ENCODE measurements at regions not wholly inside any gene's neighbourhood (a gene's known extent, or its start where the extent isn't known, plus 50 kb on each side); places are given as distances from the start of the nearest gene placed in this dataset.

DNA sequence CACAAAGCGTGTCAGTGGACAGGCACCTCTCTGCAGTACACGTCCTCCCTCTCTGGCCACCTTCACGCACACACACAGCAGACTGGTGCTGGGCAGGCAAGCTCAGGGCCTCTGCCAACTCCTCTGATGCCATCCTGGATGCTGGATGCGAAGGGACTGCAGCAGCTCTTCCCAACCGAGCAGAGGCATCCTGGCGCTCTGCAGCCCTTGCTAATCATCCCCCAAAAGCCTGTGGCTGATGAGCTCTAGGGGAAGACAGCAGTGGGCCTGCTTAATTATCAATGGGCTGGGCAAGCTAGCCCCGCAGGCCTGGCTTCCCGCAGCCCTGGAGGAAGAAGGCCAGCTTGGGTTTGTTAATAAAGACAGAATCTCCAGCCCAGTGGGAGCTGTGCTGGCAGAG is 71.3 kb upstream of the TEX51 start:
- no peak for DNase-seq (ENCODE audit: low spot score)

DNA sequence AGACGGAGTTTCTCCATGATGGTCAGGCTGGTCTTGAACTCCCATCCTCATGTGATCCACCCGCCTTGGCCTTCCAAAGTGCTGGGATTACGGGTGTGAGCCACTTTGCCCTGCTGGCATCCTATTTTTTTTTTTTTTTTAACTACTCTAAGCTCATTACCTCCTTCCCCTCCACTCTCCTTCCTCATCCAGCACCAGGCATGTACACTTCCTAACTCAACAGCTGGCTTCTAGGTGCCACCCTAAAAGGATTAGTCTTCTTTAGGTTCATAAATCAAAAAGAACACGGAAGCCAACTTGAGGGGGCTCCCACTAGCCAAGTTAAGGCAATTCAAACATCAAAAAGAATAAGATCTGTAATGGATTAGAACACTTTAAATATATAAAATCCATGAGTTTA is 70.6 kb upstream of the TEX51 start:
- DNase-seq (ENCODE audit: low spot score), result no peak

DNA sequence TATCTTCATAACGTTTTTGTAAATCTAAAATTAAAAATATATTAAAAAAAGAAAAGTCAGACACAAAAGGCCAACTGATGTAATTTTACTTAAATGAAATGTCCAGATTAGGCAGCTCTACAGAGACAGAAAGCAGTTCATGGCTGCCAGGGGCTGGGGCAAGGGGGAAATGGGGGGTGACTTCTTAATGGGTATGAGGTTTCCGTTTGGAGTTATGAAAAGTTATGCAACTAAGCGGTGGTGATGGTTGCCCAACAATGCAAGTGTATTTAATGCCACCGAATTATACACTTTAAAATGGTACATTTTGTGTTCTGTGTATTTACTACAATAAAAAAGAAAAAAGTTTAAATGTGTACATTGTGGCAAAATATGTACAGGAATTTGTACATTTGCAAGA is 70.2 kb upstream of the TEX51 start:
- no peak for DNase-seq (ENCODE audit: low spot score)

DNA sequence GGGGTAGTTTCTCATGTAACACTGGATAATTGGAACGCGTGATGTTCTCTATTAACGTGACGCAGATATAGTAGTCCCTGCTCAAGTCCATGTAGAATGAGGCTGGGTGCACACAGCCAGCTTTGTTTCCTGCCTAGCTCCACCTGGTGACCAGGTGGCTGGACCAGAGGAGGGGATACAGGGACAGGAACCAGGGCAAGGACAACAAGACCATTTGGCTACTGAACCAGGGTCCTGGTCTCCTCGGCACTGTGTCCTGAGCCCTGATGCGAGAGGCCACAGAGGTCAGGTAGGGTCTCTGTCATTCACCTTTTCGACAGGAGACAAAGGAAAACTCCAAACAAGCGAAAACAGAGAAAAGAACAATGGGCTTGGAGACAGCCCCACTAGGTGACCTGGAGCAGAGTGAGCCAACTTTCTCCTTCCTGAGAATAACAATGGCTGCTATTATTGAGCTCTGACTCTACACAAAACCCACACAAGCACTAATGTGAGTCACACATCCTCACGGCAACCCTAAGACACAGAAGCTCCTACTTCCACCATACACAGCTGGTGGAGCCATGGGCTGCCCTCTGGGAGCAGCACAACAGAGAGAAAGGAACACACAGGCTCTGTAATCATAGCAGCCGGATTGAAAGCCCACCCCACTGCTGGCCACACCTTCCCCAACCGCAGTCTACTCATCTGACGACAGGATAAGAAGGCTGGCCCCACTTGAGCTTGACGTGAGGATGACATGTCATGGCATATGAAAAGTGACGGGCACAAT is 67.3 kb upstream of the TEX51 start:
- no peak for DNase-seq (ENCODE audit: low spot score)

DNA sequence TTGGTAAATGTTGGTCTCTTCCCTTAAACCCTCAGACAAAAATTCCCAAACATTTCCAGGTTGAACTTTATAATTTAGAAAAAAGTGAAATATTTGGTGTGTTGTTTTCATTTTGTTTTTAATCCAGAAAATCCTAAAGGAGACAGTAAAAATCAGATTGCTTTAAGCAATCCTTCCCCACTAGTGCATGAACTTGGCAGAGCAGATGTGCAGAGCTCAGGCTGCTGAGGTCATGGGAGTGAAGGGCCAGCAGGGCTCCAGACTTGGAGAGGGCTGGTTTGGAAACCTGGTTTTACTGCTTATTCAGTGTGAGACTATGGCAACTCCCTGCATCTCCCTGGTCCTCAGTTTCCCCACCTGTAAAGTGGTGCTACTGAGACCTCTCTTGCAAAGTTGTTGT is 66.7 kb upstream of the TEX51 start:
- no peak for DNase-seq (ENCODE audit: low spot score)

DNA sequence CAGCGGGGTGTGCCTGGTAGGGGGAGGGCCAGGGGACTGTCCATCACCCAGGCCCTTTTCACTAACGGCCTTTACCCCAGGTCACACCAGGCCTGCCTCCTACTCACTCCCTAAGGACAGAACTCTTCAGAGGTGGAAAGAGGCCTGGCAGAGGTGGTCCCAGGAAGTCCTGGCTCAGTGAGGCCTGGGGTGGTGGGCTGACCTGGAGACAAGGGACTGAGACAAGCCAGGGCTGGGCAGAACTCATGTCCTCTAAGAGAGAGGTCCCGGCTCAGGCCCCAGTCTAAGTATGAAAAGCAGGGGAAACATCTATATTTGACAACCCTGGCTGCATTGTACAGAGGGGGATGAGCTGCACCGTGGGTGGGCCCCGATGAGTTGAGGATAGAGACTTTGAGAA is 65.9 kb upstream of the TEX51 start:
- no peak for DNase-seq (ENCODE audit: low spot score)

DNA sequence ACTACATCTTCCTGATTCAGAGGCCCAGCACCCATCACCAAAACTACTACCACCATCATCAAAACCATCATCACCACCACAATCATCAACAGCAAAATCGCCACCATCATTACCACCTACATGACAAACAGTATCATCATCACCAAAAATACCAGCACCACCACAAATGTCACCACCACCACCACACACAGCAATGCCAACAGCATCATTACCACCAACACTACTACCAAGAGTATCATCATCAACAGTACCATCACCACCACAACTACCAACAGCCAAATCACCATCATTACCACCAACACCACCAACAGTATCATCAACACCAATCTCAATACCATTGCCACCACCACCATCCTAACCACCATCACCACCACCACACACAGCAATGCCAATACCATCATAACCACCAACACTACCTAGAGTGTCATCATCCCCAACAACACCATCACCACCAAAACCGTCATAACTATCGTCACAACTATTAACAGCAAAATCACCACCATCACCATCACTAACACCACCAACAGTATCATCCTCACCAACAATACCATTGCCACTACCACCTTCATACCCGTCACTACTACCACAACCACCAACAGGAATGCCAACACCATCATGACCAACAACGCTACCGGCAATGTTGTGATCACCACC is 64.6 kb upstream of the TEX51 start:
- DNase-seq (ENCODE audit: low spot score), result no peak

DNA sequence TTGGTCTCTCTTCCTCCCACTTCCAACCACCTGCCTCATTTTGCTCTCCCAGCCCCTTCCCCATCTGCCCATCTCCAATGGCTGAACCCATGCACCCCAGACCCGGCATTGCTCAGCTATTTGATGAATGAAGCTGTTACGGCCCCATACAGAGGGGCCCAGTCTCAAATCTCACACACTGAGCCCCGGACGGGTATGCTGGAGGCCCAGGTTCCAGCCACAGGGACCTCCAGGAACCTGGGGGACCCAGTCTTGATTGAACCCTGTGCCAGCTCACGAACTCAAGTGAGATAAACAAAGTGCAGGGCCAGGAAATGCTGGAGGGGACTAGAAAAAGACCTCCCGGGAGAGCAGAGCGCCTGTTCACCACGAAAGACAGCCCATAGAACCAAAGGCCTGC is 63.4 kb upstream of the TEX51 start:
- no peak for DNase-seq (ENCODE audit: low spot score)

DNA sequence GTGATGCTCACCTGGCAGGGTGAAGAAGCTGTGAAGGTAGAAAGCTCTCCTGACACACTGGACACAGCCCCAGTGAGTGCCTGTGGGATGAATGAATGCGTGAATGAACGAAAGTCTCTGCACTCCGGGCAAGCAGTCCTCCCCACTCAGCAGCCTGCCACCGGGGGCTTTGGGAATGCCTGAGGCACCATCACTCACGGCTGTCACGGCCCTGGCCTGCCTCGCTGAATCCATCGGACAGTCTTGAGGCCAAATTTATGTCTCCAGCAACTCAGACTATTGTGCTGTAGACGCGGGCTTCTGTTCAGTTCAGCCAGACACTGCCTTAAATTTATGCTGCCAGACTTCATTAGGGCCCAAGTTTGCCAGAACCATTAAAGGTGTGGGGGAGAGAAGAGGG is 62.9 kb upstream of the TEX51 start:
- no peak for DNase-seq (ENCODE audit: low spot score)

DNA sequence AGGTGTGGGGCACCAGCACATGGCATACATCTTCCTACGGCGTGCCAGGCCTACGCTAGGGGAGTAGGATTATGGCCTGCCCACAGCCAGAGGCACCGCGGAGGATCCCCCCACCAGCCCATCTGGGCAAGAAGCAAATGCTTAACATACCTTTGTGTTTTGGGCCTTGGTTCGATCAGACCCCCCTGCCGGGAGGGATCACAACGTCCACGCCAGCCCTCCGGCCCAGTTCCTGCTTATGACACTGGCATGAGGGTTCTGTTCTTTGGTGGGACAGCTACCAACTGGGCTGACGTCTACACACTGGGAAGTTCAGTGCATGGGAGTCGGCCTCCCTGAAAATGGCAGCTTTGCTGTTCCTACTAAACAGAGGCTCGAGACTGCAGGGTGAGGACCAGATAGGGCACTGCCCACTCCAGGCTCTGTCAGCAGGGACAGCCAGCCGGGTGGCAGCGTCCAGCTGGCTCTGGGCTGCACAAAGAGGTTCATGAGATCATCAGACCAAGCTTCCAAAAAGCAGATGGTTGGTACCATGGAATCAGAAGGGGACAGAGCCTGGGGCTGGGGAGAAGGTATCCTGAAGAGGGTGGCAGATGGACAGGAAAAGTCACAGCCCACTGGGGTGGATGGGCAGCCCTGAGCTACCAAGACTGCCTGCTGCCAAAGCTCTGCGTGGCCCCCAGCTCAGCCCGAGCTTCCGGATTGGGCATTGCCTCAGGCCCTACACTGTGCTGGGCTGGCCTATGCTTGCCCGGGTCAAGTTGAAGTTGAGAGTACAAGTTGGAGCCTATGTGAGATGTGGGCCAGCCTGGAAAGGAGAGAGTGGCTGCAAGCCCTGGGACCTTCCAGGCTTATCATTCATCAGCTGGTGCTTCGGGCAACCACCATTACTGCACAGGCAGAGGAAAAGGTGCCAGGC is 61.7 kb upstream of the TEX51 start:
- no peak for DNase-seq (ENCODE audit: low spot score)

DNA sequence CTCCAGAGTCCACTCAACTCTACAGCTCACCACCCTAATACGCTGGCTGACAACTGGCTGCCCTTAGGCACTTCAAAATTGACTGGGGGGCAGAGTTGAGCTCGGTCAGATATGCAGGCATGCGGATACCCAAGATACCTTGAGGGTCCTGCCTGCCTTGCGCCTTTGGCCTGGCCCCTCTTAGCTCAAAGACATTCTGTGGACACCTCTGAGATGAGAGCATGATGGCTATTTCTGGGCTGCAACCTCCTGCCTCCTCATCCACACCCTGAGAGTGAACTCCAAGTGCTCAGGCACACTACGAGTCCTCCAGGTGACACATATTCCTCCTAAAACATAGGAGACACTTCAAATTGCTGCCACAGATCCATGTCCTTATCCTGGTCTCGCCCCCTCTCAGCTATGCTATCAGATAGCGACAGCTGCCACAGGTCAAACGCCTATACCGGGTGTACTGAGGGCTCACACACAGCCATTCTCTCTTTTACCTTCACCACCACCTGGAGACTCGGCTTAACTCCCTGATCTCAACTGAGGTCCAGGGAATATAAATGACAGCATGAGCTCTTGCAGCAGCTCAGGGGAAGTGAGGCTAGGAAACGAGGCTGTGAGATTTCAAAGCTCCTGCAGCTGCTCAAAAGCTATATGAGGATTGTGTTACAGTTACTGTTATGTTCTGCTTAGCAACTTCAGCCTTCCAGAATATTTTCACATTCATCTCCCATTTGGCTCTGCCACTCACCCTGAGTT is 60.5 kb upstream of the TEX51 start:
- no peak for DNase-seq (ENCODE audit: low spot score)

DNA sequence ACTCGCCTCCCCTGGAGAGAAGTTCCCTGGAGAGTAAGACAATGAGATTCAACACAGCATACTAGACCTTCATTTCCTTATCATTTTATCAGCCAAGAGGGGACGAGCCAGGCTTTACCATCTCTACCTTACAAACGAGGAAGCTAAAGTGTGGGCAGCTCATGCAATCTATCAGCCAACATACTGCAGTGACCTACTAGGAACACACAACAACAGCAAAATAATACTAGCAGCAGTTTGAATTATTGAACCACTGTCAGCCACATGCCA is 60.0 kb upstream of the TEX51 start:
- no peak for DNase-seq (ENCODE audit: low spot score)

DNA sequence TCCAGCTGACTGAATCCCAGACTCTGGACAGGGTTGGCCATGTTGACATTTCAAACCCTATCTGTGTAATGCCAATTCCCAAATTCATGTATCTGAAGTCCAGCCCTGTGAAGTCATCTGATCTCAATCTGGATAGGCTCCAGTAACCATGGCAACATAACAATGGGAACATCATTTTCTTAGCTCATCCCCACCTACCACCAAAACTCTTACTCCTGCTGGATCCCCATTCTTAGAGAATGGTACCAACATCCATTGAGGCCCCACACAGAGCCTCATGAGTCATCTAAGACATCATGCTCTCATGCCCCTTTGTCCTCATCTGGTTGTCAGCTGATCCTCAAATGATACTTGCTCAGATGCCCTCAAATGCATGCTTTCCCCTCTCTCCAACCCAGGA is 58.9 kb upstream of the TEX51 start:
- DNase-seq (ENCODE audit: low spot score), result no peak

DNA sequence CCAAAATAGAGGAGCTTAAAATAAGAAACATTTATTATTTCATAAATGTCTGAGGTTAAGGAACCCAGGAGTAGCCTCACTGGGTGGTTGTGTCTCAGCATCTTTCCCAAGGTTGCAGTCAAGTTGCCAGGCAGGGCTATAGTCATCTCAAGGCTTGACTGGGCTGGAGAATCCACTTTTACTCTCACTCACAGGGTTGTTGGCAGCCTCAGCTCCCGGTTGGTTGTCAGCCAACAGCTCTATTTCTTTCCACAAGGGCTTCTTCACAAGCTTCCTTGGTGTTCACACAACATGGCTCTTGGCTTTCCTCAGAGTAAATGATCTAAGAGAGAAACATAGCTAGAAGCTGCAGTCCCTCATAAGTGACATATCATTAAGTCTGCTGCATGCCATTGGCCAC is 55.6 kb upstream of the TEX51 start:
- DNase-seq (ENCODE audit: low spot score), result no peak

DNA sequence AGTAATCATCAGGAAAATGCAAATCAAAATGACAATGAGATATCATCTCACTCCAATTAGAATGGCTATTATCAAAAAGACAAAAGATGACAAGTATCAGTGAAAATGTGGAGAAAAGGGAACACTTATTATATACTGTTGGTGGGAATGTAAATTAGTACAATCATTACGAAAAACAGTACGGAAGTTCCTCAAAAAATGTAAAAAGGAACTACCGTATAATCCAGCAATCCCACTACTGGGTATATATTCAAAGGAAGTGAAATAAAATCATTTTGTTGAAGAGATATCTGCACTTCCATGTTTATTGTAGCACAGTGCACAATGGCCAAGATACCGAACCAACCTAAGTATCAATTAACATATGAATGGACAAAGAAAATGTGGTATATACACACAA is 52.4 kb upstream of the TEX51 start:
- no peak for DNase-seq (ENCODE audit: low spot score)
